ENCODE measurements at regions not wholly inside any gene's neighbourhood (a gene's known extent, or its start where the extent isn't known, plus 50 kb on each side); places are given as distances from the start of the nearest gene placed in this dataset.

GRCh38 chr4:152083338-152083737 lies 322.5 kb upstream of the GATB start:
- no peaks in the 10 kb centered on the region for H3K9me3 ChIP-seq
- no peak overlapping the region for H3K4me3 ChIP-seq
- no peak for DNase-seq (ENCODE audit: low spot score)
- no peak for TF ChIP-seq CTCF (IDR thresholded peaks at IDR 0.05)
- H3K27ac ChIP-seq = no peak overlapping the region
- H3K27me3 ChIP-seq = no peaks in the 10 kb centered on the region
- no peaks in the 10 kb centered on the region for H3K36me3 ChIP-seq
- no peaks in the 10 kb centered on the region for H3K4me1 ChIP-seq

GRCh38 chr4:152081024-152081423 lies 320.2 kb upstream of the GATB start:
- Histone ChIP-seq H3K36me3 (no peaks in the 10 kb centered on the region), H3K27me3 (no peaks in the 10 kb centered on the region)

GRCh38 chr4:152079543-152080293 lies 318.9 kb upstream of the GATB start:
- H3K9me3 ChIP-seq = no peaks in the 10 kb centered on the region
- DNase-seq (ENCODE audit: low spot score) = no peak
- no peaks in the 10 kb centered on the region for H3K36me3 ChIP-seq
- no peak for TF ChIP-seq CTCF (IDR thresholded peaks at IDR 0.05)
- H3K27me3 ChIP-seq = no peaks in the 10 kb centered on the region
- no peak overlapping the region for H3K4me3 ChIP-seq
- H3K27ac ChIP-seq = no peak overlapping the region
- peaks cover 0 to 4% of the 10 kb centered on the region in 2 donors for H3K4me1 ChIP-seq

More at GRCh38 chr4:152081024-152081423, 320.2 kb upstream of the GATB start:
- Histone ChIP-seq H3K27ac (no peak overlapping the region), H3K9me3 (no peaks in the 10 kb centered on the region), H3K4me1 (no peaks in the 10 kb centered on the region), H3K4me3 (no peak overlapping the region)
- TF ChIP-seq CTCF (IDR thresholded peaks at IDR 0.05) = no peak
- DNase-seq (ENCODE audit: low spot score) = no peak

- DNase-seq (ENCODE audit: low spot score) = no peak
- no peaks in the 10 kb centered on the region for H3K36me3 ChIP-seq
- no peaks in the 10 kb centered on the region for H3K9me3 ChIP-seq
- H3K27me3 ChIP-seq = no peaks in the 10 kb centered on the region
- peaks cover 0 to 10% of the 10 kb centered on the region in 2 donors for H3K4me1 ChIP-seq
- no peak overlapping the region for H3K4me3 ChIP-seq
- no peak overlapping the region for H3K27ac ChIP-seq
- TF ChIP-seq CTCF (IDR thresholded peaks at IDR 0.05) = no peak
These were observed 318.3 kb upstream of the GATB start for GRCh38 chr4:152079079-152079478.

GRCh38 chr4:152077582-152077981 lies 316.8 kb upstream of the GATB start:
- Histone ChIP-seq H3K9me3 (no peaks in the 10 kb centered on the region), H3K27ac (no peak overlapping the region), H3K36me3 (no peaks in the 10 kb centered on the region), H3K4me3 (no peak overlapping the region), H3K27me3 (no peaks in the 10 kb centered on the region), H3K4me1 (peaks cover 0 to 25% of the 10 kb centered on the region in 2 donors)
- no peak for DNase-seq (ENCODE audit: low spot score)
- no peak for TF ChIP-seq CTCF (IDR thresholded peaks at IDR 0.05)
